Endodermal cell (in vitro differentiated cells): ENCODE measurements at regions not wholly inside any gene's neighbourhood (a gene's known extent, or its start where the extent isn't known, plus 50 kb on each side); places are given as distances from the start of the nearest gene placed in this dataset.
A peak's percentile ranks its signal among the peaks of the same experiment; 100 is the strongest.

Experiments
- DNase-seq: peaks from one replicate; pipeline ENCODE4 v3.0.0-alpha.2; 2017
- H3K27ac ChIP-seq: 2 replicates; pipeline ENCODE4 v1.5.1; 2013; ENCODE audit warnings: mild to moderate bottlenecking, low read depth, low read length, moderate library complexity
- H3K27me3 ChIP-seq: 2 replicates; pipeline ENCODE4 v1.6.1; 2013; ENCODE audit warnings: mild to moderate bottlenecking, low read length, moderate library complexity; ENCODE audit not compliant: insufficient read depth, control insufficient read depth, poor library complexity, severe bottlenecking
- H3K36me3 ChIP-seq: 2 replicates; pipeline ENCODE4 v1.7.0; 2013; ENCODE audit warnings: mild to moderate bottlenecking, low read length, moderate library complexity; ENCODE audit not compliant: control insufficient read depth, insufficient read depth
- H3K4me1 ChIP-seq: one replicate; pipeline ENCODE4 v1.7.0; 2013; ENCODE audit warnings: low read length; ENCODE audit not compliant: control insufficient read depth, insufficient read depth
- H3K4me3 ChIP-seq: 2 replicates; pipeline ENCODE4 v1.5.1; 2013; ENCODE audit warnings: mild to moderate bottlenecking, low read length, moderate library complexity
- H3K9ac ChIP-seq: 2 replicates; pipeline ENCODE4 v1.6.1; 2013; ENCODE audit warnings: mild to moderate bottlenecking, low read length, moderate library complexity; ENCODE audit not compliant: poor library complexity, severe bottlenecking; ENCODE audit errors: extremely low read depth
- H3K9me3 ChIP-seq: 2 replicates; pipeline ENCODE4 v1.6.1; 2013; ENCODE audit warnings: mild to moderate bottlenecking, low read length, moderate library complexity; ENCODE audit not compliant: control insufficient read depth
- H3K27ac Mint-ChIP-seq: 2 replicates; pipeline ENCODE4 v1.8.0; 2020; ENCODE audit warnings: mixed read lengths
- H3K27me3 Mint-ChIP-seq: 2 replicates; pipeline ENCODE4 v1.8.0; 2021; ENCODE audit warnings: mild to moderate bottlenecking, mixed read lengths; ENCODE audit not compliant: insufficient read depth
- H3K36me3 Mint-ChIP-seq: 2 replicates; pipeline ENCODE4 v1.8.0; 2020; ENCODE audit warnings: low read depth, mixed read lengths
- H3K4me1 Mint-ChIP-seq: 2 replicates; pipeline ENCODE4 v1.8.0; 2020; ENCODE audit warnings: mixed read lengths
- H3K4me3 Mint-ChIP-seq: 2 replicates; pipeline ENCODE4 v1.8.0; 2020; ENCODE audit warnings: mild to moderate bottlenecking, moderate library complexity, mixed read lengths
- H3K9me3 Mint-ChIP-seq: 2 replicates; pipeline ENCODE4 v1.8.0; 2020; ENCODE audit warnings: mild to moderate bottlenecking, mixed read lengths
- WGBS, 2 experiments: methylation state at CpG; one replicate each; pipeline versions ENCODE4 v1.1.5 to v1.1.7; 2013; ENCODE audit warnings: missing lambda C conversion rate in 2 of 2, mixed read lengths in 1 of 2; ENCODE audit not compliant: insufficient coverage in 1 of 2, insufficient read length in 1 of 2; 5-methylcytosine and 5-hydroxymethylcytosine counted together
- TF ChIP-seq, protein P1 (sequence below): fragments of 200-600 bp; sonication (generic); conservative IDR thresholded peaks from 2 replicates; pipeline ENCODE4 v1.5.0; 2021; ENCODE audit warnings: antibody characterized with exemption, mild to moderate bottlenecking

DNA sequence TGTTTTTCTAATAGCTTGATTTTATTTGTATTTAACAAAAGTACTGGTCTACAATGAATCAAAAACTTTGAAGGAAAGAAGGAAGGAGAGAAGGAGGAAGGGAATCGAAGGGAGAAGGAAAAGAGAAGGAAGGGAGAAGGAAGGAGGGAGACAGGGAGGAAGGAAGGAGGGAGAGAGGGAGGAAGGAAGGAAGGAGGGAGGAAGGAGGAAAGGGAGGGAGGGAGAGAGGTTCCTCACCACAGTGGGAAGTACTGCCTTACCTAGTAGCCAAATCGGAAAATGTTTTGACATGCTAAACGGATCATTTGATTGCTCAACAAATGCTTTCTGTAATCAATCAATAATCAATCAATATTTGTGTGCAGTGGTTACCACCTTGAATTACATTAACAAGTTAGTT, 225.8 kb upstream of the CELF2 start:
- Mint-ChIP-seq H3K27ac (no peak overlapping the region), H3K27me3 (peaks cover 2% of the 10 kb centered on the region), H3K4me1 (peaks cover 22% of the 10 kb centered on the region), H3K9me3 (no peaks in the 10 kb centered on the region), H3K4me3 (no peak overlapping the region), H3K36me3 (no peaks in the 10 kb centered on the region)
- TF ChIP-seq, protein P1, sequence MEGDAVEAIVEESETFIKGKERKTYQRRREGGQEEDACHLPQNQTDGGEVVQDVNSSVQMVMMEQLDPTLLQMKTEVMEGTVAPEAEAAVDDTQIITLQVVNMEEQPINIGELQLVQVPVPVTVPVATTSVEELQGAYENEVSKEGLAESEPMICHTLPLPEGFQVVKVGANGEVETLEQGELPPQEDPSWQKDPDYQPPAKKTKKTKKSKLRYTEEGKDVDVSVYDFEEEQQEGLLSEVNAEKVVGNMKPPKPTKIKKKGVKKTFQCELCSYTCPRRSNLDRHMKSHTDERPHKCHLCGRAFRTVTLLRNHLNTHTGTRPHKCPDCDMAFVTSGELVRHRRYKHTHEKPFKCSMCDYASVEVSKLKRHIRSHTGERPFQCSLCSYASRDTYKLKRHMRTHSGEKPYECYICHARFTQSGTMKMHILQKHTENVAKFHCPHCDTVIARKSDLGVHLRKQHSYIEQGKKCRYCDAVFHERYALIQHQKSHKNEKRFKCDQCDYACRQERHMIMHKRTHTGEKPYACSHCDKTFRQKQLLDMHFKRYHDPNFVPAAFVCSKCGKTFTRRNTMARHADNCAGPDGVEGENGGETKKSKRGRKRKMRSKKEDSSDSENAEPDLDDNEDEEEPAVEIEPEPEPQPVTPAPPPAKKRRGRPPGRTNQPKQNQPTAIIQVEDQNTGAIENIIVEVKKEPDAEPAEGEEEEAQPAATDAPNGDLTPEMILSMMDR = no peak
- Histone ChIP-seq H3K9ac (no peak overlapping the region), H3K36me3 (no peaks in the 10 kb centered on the region), H3K4me3 (no peak overlapping the region), H3K9me3 (no peaks in the 10 kb centered on the region), H3K27ac (no peak overlapping the region), H3K27me3 (no peaks in the 10 kb centered on the region), H3K4me1 (peaks cover 6% of the 10 kb centered on the region)
- 83 to 85% methylated on average over 3 of the region's 3 CpGs for WGBS, 2 experiments
- DNase-seq = no peak

DNA sequence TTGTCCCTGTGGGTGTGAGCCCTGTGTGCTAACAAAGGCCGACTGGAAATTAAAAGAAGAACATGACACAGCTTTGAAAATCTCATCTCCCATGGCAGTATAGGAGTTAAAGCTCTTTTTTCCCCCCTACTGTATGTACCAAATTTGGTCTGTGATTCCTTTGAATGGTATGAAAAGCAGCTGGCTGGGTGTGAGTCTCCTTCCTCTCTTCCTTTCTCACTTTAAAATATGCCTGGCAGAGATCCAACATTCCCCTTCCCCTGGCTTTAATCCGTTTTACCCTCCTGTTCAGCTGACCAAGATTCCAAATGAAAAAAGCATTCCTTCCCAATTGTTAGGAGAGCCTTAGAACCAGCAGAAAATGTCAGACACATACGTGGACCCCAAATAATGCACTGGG, 225.0 kb upstream of the CELF2 start:
- H3K9ac ChIP-seq = no peak overlapping the region
- TF ChIP-seq, protein P1 = no peak
- no peaks in the 10 kb centered on the region for H3K9me3 ChIP-seq
- H3K4me1 ChIP-seq = peaks cover 6% of the 10 kb centered on the region
- Mint-ChIP-seq H3K9me3 (no peaks in the 10 kb centered on the region), H3K4me3 (no peak overlapping the region), H3K4me1 (peaks cover 30% of the 10 kb centered on the region), H3K36me3 (no peaks in the 10 kb centered on the region), H3K27me3 (peaks cover 5% of the 10 kb centered on the region), H3K27ac (peak overlapping the region; percentile 13)
- WGBS, 2 experiments = 20 to 39% methylated on average over 3 of the region's 3 CpGs
- H3K27ac ChIP-seq = peak overlapping the region; percentile 22
- no peaks in the 10 kb centered on the region for H3K36me3 ChIP-seq
- no peak for DNase-seq
- no peak overlapping the region for H3K4me3 ChIP-seq
- H3K27me3 ChIP-seq = peaks cover 6% of the 10 kb centered on the region

DNA sequence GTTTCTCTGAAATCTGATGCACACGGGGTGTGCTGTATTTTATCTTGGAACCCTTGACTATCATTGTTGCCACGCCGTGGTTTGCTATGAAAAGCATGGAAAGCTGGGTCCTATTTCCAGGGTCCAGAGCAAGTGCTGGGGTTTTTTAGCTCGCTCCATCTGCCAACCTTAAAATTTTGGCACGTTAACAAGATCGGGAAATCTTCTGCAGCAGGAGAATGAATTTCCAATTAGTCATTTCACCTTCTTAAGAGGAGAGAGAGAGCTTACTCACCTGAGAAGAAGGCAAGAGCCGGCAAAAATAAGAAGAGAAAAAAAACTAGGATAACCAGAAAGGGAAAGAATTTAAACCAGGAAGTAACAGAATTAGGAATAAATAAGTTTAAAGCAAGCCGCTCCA, 223.6 kb upstream of the CELF2 start:
- no peak overlapping the region for H3K4me3 ChIP-seq
- H3K9me3 Mint-ChIP-seq = no peaks in the 10 kb centered on the region
- no peaks in the 10 kb centered on the region for H3K36me3 ChIP-seq
- no peak for DNase-seq
- H3K4me3 Mint-ChIP-seq = no peak overlapping the region
- no peaks in the 10 kb centered on the region for H3K9me3 ChIP-seq
- H3K27me3 Mint-ChIP-seq = peaks cover 12% of the 10 kb centered on the region
- no peak overlapping the region for H3K27ac Mint-ChIP-seq
- H3K27me3 ChIP-seq = peaks cover 9% of the 10 kb centered on the region
- H3K4me1 Mint-ChIP-seq = peaks cover 41% of the 10 kb centered on the region
- TF ChIP-seq, protein P1 = no peak
- no peaks in the 10 kb centered on the region for H3K36me3 Mint-ChIP-seq
- no peak overlapping the region for H3K27ac ChIP-seq
- H3K9ac ChIP-seq = no peak overlapping the region
- H3K4me1 ChIP-seq = peaks cover 6% of the 10 kb centered on the region
- 89 to 90% methylated on average over 3 to 8 of the region's 8 CpGs for WGBS, 2 experiments
